Memory B cell (primary cell): ENCODE measurements at regions not wholly inside any gene's neighbourhood (a gene's known extent, or its start where the extent isn't known, plus 50 kb on each side); places are given as distances from the start of the nearest gene placed in this dataset.

Experiments used
- ATAC-seq: fragments of 150-1000 bp; cut with Tn5 transposase; 2 replicates; pipeline ENCODE4 v1.10.0; 2021; ENCODE audit warnings: low read depth, mild to moderate bottlenecking, moderate library complexity
- DNase-seq, 2 donors: peaks; one replicate each; pipeline ENCODE4 v3.0.0; 2022; ENCODE audit warnings: low spot score in 2 of 2
- H3K27ac Mint-ChIP-seq: one replicate; pipeline ENCODE4 v1.8.0; 2022; ENCODE audit warnings: mild to moderate bottlenecking, moderate library complexity, mixed read lengths
- H3K27me3 Mint-ChIP-seq: one replicate; pipeline ENCODE4 v1.8.0; 2022; ENCODE audit warnings: mixed read lengths
- H3K36me3 Mint-ChIP-seq: one replicate; pipeline ENCODE4 v1.8.0; 2022; ENCODE audit warnings: mild to moderate bottlenecking, mixed read lengths
- H3K4me1 Mint-ChIP-seq: one replicate; pipeline ENCODE4 v1.8.0; 2022; ENCODE audit warnings: mixed read lengths
- H3K4me3 Mint-ChIP-seq: one replicate; pipeline ENCODE4 v1.8.0; 2022; ENCODE audit warnings: mild to moderate bottlenecking, moderate library complexity, mixed read lengths
- H3K9me3 Mint-ChIP-seq: one replicate; pipeline ENCODE4 v1.8.0; 2022; ENCODE audit warnings: mixed read lengths

- Mint-ChIP-seq H3K4me3 (no peak overlapping the region), H3K36me3 (no peaks in the 10 kb centered on the region), H3K27me3 (no peaks in the 10 kb centered on the region), H3K27ac (no peak overlapping the region), H3K9me3 (no peaks in the 10 kb centered on the region), H3K4me1 (no peaks in the 10 kb centered on the region)
- DNase-seq, result no peak
- ATAC-seq, result no peak
Observed at GRCh38 chrX:109940411-109940810, 62.5 kb upstream of the TMEM164 start.

GRCh38 chrX:109943092-109943739, 59.7 kb upstream of the TMEM164 start:
- no peak for DNase-seq
- Mint-ChIP-seq H3K4me3 (no peak overlapping the region), H3K36me3 (no peaks in the 10 kb centered on the region), H3K9me3 (no peaks in the 10 kb centered on the region), H3K27me3 (no peaks in the 10 kb centered on the region), H3K4me1 (no peaks in the 10 kb centered on the region), H3K27ac (no peak overlapping the region)
- ATAC-seq, result no peak

GRCh38 chrX:109943740-109944092, 59.2 kb upstream of the TMEM164 start:
- no peaks in the 10 kb centered on the region for H3K27me3 Mint-ChIP-seq
- no peak overlapping the region for H3K4me3 Mint-ChIP-seq
- DNase-seq (no peak), ATAC-seq (no peak)
- H3K9me3 Mint-ChIP-seq, result no peaks in the 10 kb centered on the region
- H3K27ac Mint-ChIP-seq, result no peak overlapping the region
- no peaks in the 10 kb centered on the region for H3K36me3 Mint-ChIP-seq
- H3K4me1 Mint-ChIP-seq, result no peaks in the 10 kb centered on the region

GRCh38 chrX:109952050-109952449, 50.9 kb upstream of the TMEM164 start:
- peaks cover 4% of the 10 kb centered on the region for H3K4me1 Mint-ChIP-seq
- H3K27me3 Mint-ChIP-seq, result no peaks in the 10 kb centered on the region
- DNase-seq (no peak), ATAC-seq (no peak)
- H3K27ac Mint-ChIP-seq, result no peak overlapping the region
- H3K4me3 Mint-ChIP-seq, result no peak overlapping the region
- H3K36me3 Mint-ChIP-seq, result no peaks in the 10 kb centered on the region
- no peaks in the 10 kb centered on the region for H3K9me3 Mint-ChIP-seq

GRCh38 chrX:109952985-109953905, 49.7 kb upstream of the TMEM164 start:
- peaks cover 4% of the 10 kb centered on the region for H3K4me1 Mint-ChIP-seq
- H3K9me3 Mint-ChIP-seq, result no peaks in the 10 kb centered on the region
- no peak overlapping the region for H3K4me3 Mint-ChIP-seq
- no peak for DNase-seq
- no peak overlapping the region for H3K27ac Mint-ChIP-seq
- H3K27me3 Mint-ChIP-seq, result no peaks in the 10 kb centered on the region
- ATAC-seq, result no peak
- H3K36me3 Mint-ChIP-seq, result no peaks in the 10 kb centered on the region
